ENCODE measurements at regions not wholly inside any gene's neighbourhood (a gene's known extent, or its start where the extent isn't known, plus 50 kb on each side); places are given as distances from the start of the nearest gene placed in this dataset.

GRCh38 chrX:131763674-131764073 lies 219.8 kb downstream of the OR13H1 start:
- Mint-ChIP-seq H3K36me3 (ENCODE audit: low read depth) (peaks cover 25% of the 10 kb centered on the region), H3K4me1 (no peaks in the 10 kb centered on the region), H3K27ac (no peak overlapping the region), H3K4me3 (no peak overlapping the region), H3K9me3 (no peaks in the 10 kb centered on the region), H3K27me3 (no peaks in the 10 kb centered on the region)
- ChIA-PET CTCF (no interaction called here), POLR2A (no interaction called here)
- no peak for DNase-seq

- Mint-ChIP-seq H3K4me3 (no peak overlapping the region), H3K36me3 (ENCODE audit: low read depth) (peaks cover 29% of the 10 kb centered on the region), H3K27ac (no peak overlapping the region), H3K27me3 (no peaks in the 10 kb centered on the region), H3K9me3 (no peaks in the 10 kb centered on the region), H3K4me1 (no peaks in the 10 kb centered on the region)
- CTCF ChIA-PET: no interaction called here
- POLR2A ChIA-PET: no interaction called here
- no peak for DNase-seq
Observed at GRCh38 chrX:131764216-131764615, 220.3 kb downstream of the OR13H1 start.

DNA sequence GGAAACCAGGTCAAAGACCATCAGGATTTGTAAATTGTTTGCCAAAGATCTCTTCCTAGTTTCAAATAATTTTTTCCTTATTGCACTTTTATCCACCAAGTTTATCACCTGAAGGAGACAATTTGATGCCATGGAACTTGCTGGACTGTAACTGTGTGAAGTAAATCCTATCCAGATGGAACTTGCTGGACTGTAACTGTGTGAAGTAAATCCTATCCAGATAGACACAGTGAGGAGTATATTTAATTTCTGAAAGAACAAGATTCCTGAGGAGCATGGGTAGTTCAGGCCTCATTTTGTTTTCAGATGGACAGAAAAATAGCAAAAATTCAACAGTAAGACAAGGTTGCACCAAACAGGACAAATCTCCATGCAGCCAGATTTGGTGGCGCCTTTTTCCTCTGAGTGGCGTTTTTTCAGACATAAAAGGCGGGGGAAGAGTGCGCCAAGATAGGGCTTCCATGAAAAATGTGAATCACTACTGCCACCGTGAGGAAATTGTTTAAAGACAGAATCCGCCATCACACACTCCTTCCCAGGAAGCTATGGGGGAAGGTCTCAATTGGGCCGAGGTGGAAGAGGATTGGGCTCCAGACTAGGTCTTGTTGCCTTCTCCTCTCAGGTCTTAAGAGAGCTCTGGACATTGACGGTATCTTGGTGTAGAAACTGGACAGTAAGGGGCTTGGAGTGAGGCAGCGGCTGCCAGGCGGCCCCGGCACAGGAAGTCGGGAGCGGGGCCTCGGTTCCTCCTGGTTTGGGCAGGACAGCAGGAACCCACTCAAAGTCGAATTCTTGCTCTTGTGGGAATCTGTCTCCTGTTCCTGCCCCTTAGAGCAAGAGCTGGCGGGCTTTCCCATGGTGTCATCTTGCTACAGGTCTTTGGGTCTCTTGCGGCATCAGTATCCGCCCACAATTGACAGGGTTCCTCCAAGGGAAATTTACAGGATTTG lies 234.7 kb downstream of the OR13H1 start:
- Mint-ChIP-seq H3K4me1 (no peaks in the 10 kb centered on the region), H3K9me3 (no peaks in the 10 kb centered on the region), H3K4me3 (no peak overlapping the region), H3K27me3 (no peaks in the 10 kb centered on the region), H3K36me3 (ENCODE audit: low read depth) (peaks cover 2% of the 10 kb centered on the region), H3K27ac (no peak overlapping the region)
- no peak for DNase-seq
- ChIA-PET CTCF (no interaction called here), POLR2A (no interaction called here)

DNA sequence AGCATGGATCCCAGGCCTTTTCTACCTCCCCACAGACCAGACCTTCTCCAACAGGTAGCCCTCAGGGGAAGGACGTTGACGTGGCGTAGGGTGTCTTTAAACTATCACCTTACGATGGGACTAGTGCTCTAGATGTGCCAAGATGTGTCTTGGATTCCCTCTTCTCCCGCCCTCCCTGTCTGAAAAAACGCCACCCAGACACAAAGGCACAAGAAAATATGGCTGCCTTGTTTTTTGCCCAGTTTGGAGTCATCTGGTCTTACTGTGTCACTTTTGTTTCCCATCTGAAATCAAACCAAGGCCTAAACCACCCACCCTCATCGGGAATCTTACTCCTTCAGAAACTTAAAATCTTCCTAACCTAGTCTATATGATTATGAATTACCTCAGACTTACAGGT lies 235.4 kb downstream of the OR13H1 start:
- Mint-ChIP-seq H3K36me3 (ENCODE audit: low read depth) (peaks cover 6% of the 10 kb centered on the region), H3K4me1 (no peaks in the 10 kb centered on the region), H3K9me3 (no peaks in the 10 kb centered on the region), H3K27me3 (no peaks in the 10 kb centered on the region), H3K27ac (no peak overlapping the region), H3K4me3 (no peak overlapping the region)
- ChIA-PET POLR2A (no interaction called here), CTCF (no interaction called here)
- DNase-seq: no peak

DNA sequence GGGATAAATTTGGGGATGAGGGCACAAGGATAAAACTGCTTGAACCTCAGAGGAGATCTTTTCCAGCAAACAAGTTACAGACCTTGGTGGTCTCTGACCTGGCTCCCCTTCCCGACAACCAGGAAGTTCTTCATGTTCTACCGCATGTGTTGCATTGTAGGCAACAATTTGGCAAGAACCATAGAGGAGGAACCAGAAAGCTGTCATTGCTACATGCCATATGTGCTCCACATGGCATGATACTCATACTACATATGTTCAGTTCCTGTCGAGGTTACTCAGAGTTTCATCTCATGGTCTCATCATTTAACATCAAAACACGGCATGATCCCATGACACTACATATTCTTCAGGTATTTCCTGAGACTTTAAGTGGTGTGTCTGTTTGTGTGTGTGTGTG lies 235.9 kb downstream of the OR13H1 start:
- no peaks in the 10 kb centered on the region for H3K27me3 Mint-ChIP-seq
- no peak overlapping the region for H3K27ac Mint-ChIP-seq
- H3K9me3 Mint-ChIP-seq: no peaks in the 10 kb centered on the region
- H3K4me1 Mint-ChIP-seq: no peaks in the 10 kb centered on the region
- ChIA-PET POLR2A (no interaction called here), CTCF (no interaction called here)
- DNase-seq: no peak
- H3K36me3 Mint-ChIP-seq (ENCODE audit: low read depth): peaks cover 6% of the 10 kb centered on the region
- no peak overlapping the region for H3K4me3 Mint-ChIP-seq

DNA sequence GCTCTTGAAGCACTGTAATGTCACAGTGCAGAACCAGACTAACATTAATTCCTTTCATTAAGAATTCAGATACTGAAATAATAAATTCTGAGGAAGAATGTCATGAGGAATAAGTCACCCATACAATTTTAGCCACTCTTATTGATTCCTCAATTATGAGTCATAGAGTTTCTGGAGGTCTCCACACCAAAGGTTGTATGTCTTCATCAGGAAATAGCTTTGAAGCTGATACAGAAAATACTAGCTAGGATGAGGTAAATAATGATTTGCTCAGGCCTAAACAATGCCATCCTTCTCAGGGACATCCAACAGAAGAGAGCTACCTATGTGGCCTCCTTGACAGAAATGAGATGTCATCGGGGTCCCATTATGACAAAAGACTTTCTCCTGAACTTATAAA lies 238.8 kb downstream of the OR13H1 start:
- Mint-ChIP-seq H3K4me3 (no peak overlapping the region), H3K27ac (no peak overlapping the region), H3K27me3 (no peaks in the 10 kb centered on the region), H3K9me3 (no peaks in the 10 kb centered on the region), H3K4me1 (no peaks in the 10 kb centered on the region), H3K36me3 (ENCODE audit: low read depth) (peaks cover 6% of the 10 kb centered on the region)
- DNase-seq: no peak
- CTCF ChIA-PET: no interaction called here
- POLR2A ChIA-PET: no interaction called here

DNA sequence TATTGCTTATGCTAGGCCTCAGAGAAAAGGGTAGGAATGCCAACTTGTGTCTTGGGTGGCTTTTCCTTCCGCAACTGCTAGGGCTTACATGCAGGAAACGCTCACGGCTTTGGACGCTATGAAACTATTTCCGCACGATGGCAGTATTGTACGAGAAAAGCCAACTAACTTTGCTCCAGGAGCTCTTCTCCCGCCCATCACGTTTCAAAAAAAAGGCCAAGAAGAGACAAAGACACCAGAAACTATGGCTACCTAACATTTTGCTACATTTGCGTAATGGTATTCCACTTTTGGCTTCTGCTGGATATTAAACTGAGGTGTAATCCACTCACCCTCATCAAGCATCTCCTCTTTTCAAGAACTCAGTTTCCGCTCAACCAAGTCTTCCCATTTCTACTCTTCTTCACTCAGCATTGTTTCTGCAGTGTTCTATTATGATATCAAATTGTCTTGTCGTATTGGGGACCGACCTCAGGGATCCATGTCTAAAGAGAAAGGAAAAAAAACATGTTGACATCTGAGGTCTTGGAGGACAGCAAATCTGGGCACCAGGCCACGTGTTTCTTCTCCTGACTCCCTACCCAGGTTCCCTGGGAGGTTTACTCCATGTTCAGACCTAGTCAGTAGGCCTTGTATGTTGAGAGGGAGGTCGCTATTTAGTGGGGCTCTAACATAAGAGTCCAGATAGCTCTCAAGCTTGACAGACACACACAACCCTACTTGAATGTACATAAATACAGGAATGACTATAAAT lies 239.4 kb upstream of the STK26 start:
- peaks cover 6% of the 10 kb centered on the region for H3K36me3 Mint-ChIP-seq (ENCODE audit: low read depth)
- ChIA-PET CTCF (no interaction called here), POLR2A (no interaction called here)
- no peaks in the 10 kb centered on the region for H3K4me1 Mint-ChIP-seq
- H3K9me3 Mint-ChIP-seq: no peaks in the 10 kb centered on the region
- no peaks in the 10 kb centered on the region for H3K27me3 Mint-ChIP-seq
- H3K4me3 Mint-ChIP-seq: no peak overlapping the region
- no peak for DNase-seq
- no peak overlapping the region for H3K27ac Mint-ChIP-seq

DNA sequence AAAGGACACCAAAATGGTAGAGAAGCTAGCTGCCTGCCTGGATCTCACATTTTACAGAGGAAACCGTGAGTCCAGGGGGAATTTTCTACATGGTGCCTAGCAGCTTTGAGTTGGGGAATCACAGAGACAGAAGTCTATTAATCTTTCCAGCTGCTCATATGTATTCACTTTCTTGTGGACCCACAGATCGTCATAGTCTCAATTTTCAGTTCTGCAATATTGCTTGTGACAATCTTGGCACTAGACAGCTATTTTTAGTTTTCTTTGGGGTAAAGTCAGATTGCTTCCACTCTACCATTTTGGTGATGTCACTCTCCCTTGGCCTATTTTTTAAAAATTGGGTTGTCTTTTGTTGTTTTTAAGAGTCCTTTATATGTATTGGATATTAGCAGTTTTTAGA lies 233.4 kb upstream of the STK26 start:
- Mint-ChIP-seq H3K27ac (no peak overlapping the region), H3K36me3 (ENCODE audit: low read depth) (peaks cover 21% of the 10 kb centered on the region), H3K9me3 (no peaks in the 10 kb centered on the region), H3K4me1 (no peaks in the 10 kb centered on the region), H3K27me3 (no peaks in the 10 kb centered on the region), H3K4me3 (no peak overlapping the region)
- no peak for DNase-seq
- ChIA-PET CTCF (no interaction called here), POLR2A (no interaction called here)

DNA sequence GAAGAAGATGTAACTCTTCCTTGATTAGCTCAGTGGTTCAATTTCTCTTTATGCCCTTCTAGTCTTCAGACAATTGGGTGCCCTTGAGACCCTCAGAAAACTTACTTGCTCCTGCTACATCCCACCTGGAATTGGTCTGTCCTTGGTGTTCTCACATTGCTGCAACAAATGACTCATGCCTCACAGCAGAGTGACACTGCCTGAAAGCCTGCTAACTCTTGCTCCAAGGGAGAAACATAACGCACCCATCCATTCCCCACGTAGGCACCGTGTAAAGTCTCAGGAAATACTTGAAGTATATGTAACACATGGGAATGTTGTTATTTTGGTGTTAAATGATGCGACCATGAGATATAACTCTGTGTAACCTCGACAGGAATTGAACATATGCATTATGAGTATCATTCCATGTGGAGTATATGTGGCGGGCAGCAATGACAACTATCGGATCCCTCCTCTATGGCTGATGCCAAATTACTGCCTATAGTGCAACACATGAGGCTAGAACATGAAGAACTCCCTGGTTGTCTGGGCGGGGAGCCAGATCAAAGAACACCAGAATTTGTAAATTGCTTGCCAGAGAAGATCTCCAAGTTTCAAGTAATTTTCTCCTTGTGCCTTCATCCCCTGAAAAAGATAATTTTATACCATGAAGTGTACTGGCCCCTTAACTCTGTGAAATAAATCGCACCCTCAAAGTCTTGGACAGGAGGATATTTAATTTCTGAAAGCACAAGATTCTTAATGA lies 231.3 kb upstream of the STK26 start:
- no peak for DNase-seq
- Mint-ChIP-seq H3K9me3 (no peaks in the 10 kb centered on the region), H3K27me3 (no peaks in the 10 kb centered on the region), H3K27ac (no peak overlapping the region), H3K36me3 (ENCODE audit: low read depth) (peaks cover 23% of the 10 kb centered on the region), H3K4me3 (no peak overlapping the region), H3K4me1 (no peaks in the 10 kb centered on the region)
- CTCF ChIA-PET: no interaction called here
- POLR2A ChIA-PET: no interaction called here

- Mint-ChIP-seq H3K27me3 (no peaks in the 10 kb centered on the region), H3K27ac (no peak overlapping the region), H3K4me1 (no peaks in the 10 kb centered on the region), H3K36me3 (ENCODE audit: low read depth) (peaks cover 23% of the 10 kb centered on the region), H3K4me3 (no peak overlapping the region), H3K9me3 (no peaks in the 10 kb centered on the region)
- ChIA-PET CTCF (no interaction called here), POLR2A (no interaction called here)
- no peak for DNase-seq
Observed at GRCh38 chrX:131792356-131792749, 230.7 kb upstream of the STK26 start.

DNA sequence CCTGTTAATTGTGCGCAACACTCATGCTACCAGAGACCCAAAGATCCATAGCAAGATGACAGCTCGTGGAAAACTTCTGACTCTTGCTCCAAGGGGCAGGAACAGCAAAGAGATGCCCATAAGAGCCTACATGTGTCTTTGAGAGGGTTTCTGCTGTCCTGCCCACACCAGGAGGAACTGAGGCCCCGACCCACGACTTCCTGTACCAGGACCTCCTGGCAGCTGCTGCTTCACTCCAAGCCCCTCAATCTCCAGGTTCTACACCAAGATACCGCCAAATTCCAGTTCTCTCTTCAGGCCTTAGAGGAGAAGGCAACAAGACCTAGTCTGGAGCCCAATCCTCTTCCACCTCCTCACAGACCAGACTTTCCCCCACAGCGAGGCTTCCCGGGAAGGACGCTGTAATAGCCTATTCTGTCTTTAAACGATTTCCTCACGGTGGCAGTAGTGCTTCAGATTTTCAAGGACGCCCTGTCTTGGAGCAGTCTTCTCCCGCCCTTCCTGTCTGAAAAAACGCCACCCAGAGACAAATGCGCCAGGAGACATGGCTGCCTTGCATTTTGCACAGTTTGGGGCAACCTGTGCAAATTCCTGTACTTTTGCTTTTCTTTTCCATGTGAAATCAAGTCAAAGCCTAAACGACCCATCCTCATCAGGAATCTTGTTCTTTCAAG lies 230.2 kb upstream of the STK26 start:
- H3K4me1 Mint-ChIP-seq: no peaks in the 10 kb centered on the region
- no peak overlapping the region for H3K4me3 Mint-ChIP-seq
- H3K27me3 Mint-ChIP-seq: no peaks in the 10 kb centered on the region
- H3K9me3 Mint-ChIP-seq: no peaks in the 10 kb centered on the region
- ChIA-PET CTCF (no interaction called here), POLR2A (no interaction called here)
- H3K36me3 Mint-ChIP-seq (ENCODE audit: low read depth): peaks cover 23% of the 10 kb centered on the region
- no peak for DNase-seq
- no peak overlapping the region for H3K27ac Mint-ChIP-seq

DNA sequence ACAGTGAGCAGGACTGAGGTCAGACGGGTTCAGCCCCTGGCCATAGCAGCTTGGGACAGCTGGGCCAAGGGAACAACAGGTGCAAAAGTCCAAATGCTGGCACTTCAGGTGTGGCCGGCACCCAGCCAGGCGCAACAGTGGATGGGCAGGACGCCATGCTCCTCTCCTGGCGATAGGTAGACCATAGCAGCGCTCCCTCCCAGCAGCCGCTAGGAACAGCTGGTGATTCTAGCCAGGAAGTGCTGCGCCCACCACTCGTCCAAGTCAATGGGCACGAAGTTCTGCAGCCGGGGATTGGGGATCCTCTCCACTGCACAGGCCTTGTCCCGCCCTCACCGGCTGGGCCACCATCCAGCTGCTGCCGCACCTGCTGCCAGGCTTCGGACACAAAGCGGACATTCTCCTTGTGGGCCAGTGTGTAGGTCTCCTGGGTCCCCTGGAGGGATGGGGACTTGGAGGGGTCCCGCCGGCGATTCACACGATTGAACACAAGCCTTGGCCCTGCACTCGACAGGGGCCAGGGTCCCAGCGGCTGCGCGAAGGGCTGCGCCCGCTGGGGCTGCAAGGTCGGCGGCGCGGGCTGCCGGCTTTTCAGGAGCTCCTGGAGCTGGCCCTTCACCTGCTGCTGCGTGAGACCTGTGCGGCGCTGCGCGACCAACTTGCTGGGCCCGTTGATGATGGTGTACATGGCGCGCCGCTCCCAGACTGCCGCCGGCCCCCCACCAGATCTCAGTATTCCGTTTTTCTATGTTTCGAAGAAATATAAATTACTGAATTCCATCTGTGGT lies 227.5 kb upstream of the STK26 start:
- no peak for DNase-seq
- H3K4me1 Mint-ChIP-seq: no peaks in the 10 kb centered on the region
- H3K27ac Mint-ChIP-seq: no peak overlapping the region
- H3K9me3 Mint-ChIP-seq: no peaks in the 10 kb centered on the region
- no peak overlapping the region for H3K4me3 Mint-ChIP-seq
- ChIA-PET POLR2A (no interaction called here), CTCF (no interaction called here)
- no peaks in the 10 kb centered on the region for H3K27me3 Mint-ChIP-seq
- peaks cover 23% of the 10 kb centered on the region for H3K36me3 Mint-ChIP-seq (ENCODE audit: low read depth)

Measured in activated CD4-positive, alpha-beta memory T cell treated with anti-CD3 and anti-CD28 coated beads, Interleukin-2, amount 10 ng/mL, durations not matched to agents 7 days and 5 days (primary cell).